BJ (cell line): ENCODE measurements at regions not wholly inside any gene's neighbourhood (a gene's known extent, or its start where the extent isn't known, plus 50 kb on each side); places are given as distances from the start of the nearest gene placed in this dataset.

Experiments
- CTCF ChIA-PET: fragments of 350-600 bp; formaldehyde crosslinking; extraction: SDS; loops from one replicate; lab custom pipeline; 2021; ENCODE audit warnings: antibody characterized with exemption, inconsistent platforms; lab: Yijun Ruan, JAX
- POLR2A ChIA-PET: fragments of 300-600 bp; sonication (Branson Sonifier 250); formaldehyde crosslinking; extraction: SDS; loops from one replicate; lab custom pipeline; 2021; ENCODE audit warnings: antibody characterized with exemption; lab: Charles Lee
- DNase-seq: peaks from one replicate; pipeline ENCODE4 v3.0.0-alpha.2; 2011; ENCODE audit warnings: low read depth
- H3K27me3 ChIP-seq: 2 replicates; pipeline ENCODE4 v1.6.0; 2011; ENCODE audit warnings: low read length; ENCODE audit not compliant: control insufficient read depth, insufficient read depth
- H3K36me3 ChIP-seq: 2 replicates; pipeline ENCODE4 v1.5.1; 2011; ENCODE audit warnings: low read length; ENCODE audit not compliant: control insufficient read depth, insufficient read depth
- H3K4me3 ChIP-seq: 2 replicates; pipeline ENCODE4 v1.5.1; 2011; ENCODE audit warnings: low read depth, mild to moderate bottlenecking, control low read depth, low read length
- CTCF ChIP-seq: IDR thresholded peaks from 2 replicates; pipeline ENCODE4 v1.5.1; 2011; ENCODE audit warnings: low read depth, mild to moderate bottlenecking, control low read depth, inconsistent platforms, low read length, moderate library complexity; ENCODE audit not compliant: insufficient read depth

- no peak for TF ChIP-seq CTCF
- no peaks in the 10 kb centered on the region for H3K36me3 ChIP-seq
- ChIA-PET CTCF (no interaction called here), POLR2A (no interaction called here)
- DNase-seq: no peak
- H3K4me3 ChIP-seq: no peak overlapping the region
- no peaks in the 10 kb centered on the region for H3K27me3 ChIP-seq
Observed at GRCh38 chr7:85322252-85322651, 135.4 kb upstream of the SEMA3D start.

GRCh38 chr7:85320699-85321476 lies 134.0 kb upstream of the SEMA3D start:
- no peak overlapping the region for H3K4me3 ChIP-seq
- no peak for DNase-seq
- H3K36me3 ChIP-seq: no peaks in the 10 kb centered on the region
- ChIA-PET CTCF (no interaction called here), POLR2A (no interaction called here)
- TF ChIP-seq CTCF: no peak
- no peaks in the 10 kb centered on the region for H3K27me3 ChIP-seq

- Histone ChIP-seq H3K27me3 (no peaks in the 10 kb centered on the region), H3K36me3 (no peaks in the 10 kb centered on the region), H3K4me3 (no peak overlapping the region)
- ChIA-PET CTCF (no interaction called here), POLR2A (no interaction called here)
- DNase-seq: no peak
- TF ChIP-seq CTCF: no peak
Observed at GRCh38 chr7:85316489-85316888, 129.6 kb upstream of the SEMA3D start.

GRCh38 chr7:85310301-85310700 lies 123.4 kb upstream of the SEMA3D start:
- POLR2A ChIA-PET: no interaction called here
- no peak for DNase-seq
- CTCF ChIA-PET: no interaction called here

GRCh38 chr7:85306115-85306514 lies 119.3 kb upstream of the SEMA3D start:
- Histone ChIP-seq H3K27me3 (no peaks in the 10 kb centered on the region), H3K36me3 (no peaks in the 10 kb centered on the region), H3K4me3 (no peak overlapping the region)
- TF ChIP-seq CTCF: no peak
- POLR2A ChIA-PET: no interaction called here
- DNase-seq: no peak
- CTCF ChIA-PET: interaction anchor here (1.3 kb wide), 1 partner anchor 248 kb away, joined by 5 read pairs; no protein-coding TSS in a partner anchor

More at GRCh38 chr7:85310301-85310700, 123.4 kb upstream of the SEMA3D start:
- H3K27me3 ChIP-seq: no peaks in the 10 kb centered on the region
- H3K36me3 ChIP-seq: no peaks in the 10 kb centered on the region
- H3K4me3 ChIP-seq: no peak overlapping the region
- no peak for TF ChIP-seq CTCF
